ENCODE measurements at regions not wholly inside any gene's neighbourhood (a gene's known extent, or its start where the extent isn't known, plus 50 kb on each side); places are given as distances from the start of the nearest gene placed in this dataset.

DNA sequence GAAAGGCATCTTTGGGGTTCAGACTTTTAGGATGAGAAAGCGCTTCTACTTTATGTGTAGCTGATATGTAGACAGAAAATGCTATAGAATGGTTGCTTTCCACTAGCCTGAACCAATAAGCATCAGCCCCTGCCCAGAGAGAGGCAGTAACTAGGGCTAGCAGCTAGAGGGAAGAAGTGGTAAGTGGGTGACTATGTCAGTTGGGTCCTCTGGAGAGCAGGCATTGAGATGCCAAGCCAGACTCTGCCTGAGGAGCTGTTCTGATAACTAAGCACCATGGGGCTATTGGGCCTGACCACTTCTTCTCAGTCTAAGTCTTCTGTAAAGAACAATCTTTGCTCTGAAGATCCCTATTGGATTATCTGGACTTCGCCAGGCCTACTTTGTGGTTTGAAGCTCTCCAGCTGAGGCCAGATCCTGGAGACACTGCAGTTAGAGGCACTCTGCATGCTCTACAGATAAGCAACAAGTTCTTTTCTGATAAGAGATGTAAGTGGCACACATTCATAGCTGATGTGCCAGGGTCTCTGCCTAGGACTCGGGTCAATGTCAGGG is 146.1 kb downstream of the RBM46 start:
- intact Hi-C loops (cut with DNase I; ENCODE audit: low total_unique reads) (no loop called here), in situ Hi-C loops (cut with MboI; ENCODE audit: low pct_ligation_motif_present in 1 of 4, low pct_unique_long_range_greater_than_20kb in 1 of 4, low sequenced_read_pairs in 3 of 4) (no loop called here)
- Histone ChIP-seq H3K9me3 (peaks cover 0 to 2% of the 10 kb centered on the region in 2 donors), H3K27ac (no peak overlapping the region), H3K4me3 (no peak overlapping the region), H3K36me3 (no peaks in the 10 kb centered on the region), H3K27me3 (no peaks in the 10 kb centered on the region), H3K4me1 (no peaks in the 10 kb centered on the region)
- no peak for DNase-seq
- WGBS, 2 donors (ENCODE audit: low coverage in 1 of 2): 83 to 85% methylated on average over 1 to 3 of the region's 3 CpGs
- TF ChIP-seq POLR2A (IDR thresholded peaks at IDR 0.05): no peak
- TF ChIP-seq EP300 (IDR thresholded peaks at IDR 0.05; ENCODE audit: low read depth): no peak
- TF ChIP-seq, protein P1, sequence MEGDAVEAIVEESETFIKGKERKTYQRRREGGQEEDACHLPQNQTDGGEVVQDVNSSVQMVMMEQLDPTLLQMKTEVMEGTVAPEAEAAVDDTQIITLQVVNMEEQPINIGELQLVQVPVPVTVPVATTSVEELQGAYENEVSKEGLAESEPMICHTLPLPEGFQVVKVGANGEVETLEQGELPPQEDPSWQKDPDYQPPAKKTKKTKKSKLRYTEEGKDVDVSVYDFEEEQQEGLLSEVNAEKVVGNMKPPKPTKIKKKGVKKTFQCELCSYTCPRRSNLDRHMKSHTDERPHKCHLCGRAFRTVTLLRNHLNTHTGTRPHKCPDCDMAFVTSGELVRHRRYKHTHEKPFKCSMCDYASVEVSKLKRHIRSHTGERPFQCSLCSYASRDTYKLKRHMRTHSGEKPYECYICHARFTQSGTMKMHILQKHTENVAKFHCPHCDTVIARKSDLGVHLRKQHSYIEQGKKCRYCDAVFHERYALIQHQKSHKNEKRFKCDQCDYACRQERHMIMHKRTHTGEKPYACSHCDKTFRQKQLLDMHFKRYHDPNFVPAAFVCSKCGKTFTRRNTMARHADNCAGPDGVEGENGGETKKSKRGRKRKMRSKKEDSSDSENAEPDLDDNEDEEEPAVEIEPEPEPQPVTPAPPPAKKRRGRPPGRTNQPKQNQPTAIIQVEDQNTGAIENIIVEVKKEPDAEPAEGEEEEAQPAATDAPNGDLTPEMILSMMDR (IDR thresholded peaks at IDR 0.05): no peak
- TF ChIP-seq POLR2AphosphoS5 (IDR thresholded peaks at IDR 0.05): no peak

DNA sequence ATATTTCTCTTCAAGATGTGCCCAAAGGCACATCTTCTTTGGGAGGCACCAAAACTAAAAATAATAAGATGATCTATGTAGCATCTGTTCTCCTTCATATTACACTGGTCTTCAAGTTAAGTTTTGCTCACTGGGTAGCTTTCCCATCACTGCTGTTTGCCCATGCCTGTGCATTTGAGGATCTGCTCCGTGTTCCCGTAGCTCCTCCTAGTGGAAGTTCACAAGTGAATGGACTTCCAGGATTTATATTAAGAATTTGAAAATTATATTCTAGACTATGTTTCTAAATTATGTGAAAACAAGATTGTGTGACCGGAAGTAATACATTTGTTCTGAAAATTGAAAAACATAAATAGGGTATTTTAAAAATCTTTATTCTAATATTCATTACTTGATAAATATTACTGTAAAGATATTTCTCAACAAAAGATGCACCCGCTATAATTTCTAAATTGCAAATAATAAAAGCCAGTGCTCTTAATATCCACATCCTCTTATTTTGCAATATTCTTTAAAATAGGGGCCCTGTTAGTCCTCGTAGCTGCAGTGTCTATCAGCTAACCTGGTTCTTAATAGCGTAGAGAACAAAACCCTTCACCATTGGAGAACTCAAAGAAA is 147.7 kb downstream of the RBM46 start:
- Histone ChIP-seq H3K9me3 (peaks cover 0 to 2% of the 10 kb centered on the region in 2 donors), H3K27me3 (no peaks in the 10 kb centered on the region), H3K4me1 (no peaks in the 10 kb centered on the region), H3K36me3 (no peaks in the 10 kb centered on the region), H3K27ac (no peak overlapping the region), H3K4me3 (no peak overlapping the region)
- intact Hi-C loops (cut with DNase I; ENCODE audit: low total_unique reads): no loop called here
- TF ChIP-seq POLR2AphosphoS5 (IDR thresholded peaks at IDR 0.05): no peak
- TF ChIP-seq, protein P1 (IDR thresholded peaks at IDR 0.05): peak in 4 of 5 experiments; percentile 15 to 35 (median 18)
- no peak for DNase-seq
- in situ Hi-C loops (cut with MboI; ENCODE audit: low pct_ligation_motif_present in 1 of 4, low pct_unique_long_range_greater_than_20kb in 1 of 4, low sequenced_read_pairs in 3 of 4): no loop called here
- WGBS, 2 donors (ENCODE audit: low coverage in 1 of 2): 48 to 55% methylated on average over 6 of the region's 6 CpGs

DNA sequence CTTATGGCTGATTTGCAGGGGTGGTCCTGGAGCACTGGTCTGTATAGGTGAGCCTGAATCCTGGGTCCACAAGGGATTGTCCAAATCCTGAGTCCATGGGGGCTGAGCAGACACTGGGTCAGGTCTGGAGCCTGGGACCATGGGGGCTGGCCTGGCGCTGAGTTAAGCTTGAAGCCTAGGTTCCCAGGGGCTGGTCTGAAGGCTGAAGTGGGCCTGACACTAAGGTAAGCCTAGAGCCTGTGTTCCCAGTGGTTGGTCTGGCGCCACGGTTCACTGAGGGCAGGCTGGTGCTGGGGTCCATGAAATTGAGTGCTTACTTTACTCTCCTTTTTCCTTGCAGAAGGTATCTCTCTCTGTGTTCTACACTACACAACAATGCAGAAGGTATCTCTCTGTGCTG is 155.8 kb downstream of the RBM46 start:
- Histone ChIP-seq H3K9me3 (peaks cover 0 to 2% of the 10 kb centered on the region in 2 donors), H3K27me3 (no peaks in the 10 kb centered on the region), H3K36me3 (no peaks in the 10 kb centered on the region), H3K27ac (no peak overlapping the region), H3K4me1 (no peaks in the 10 kb centered on the region), H3K4me3 (no peak overlapping the region)
- no peak for DNase-seq
- intact Hi-C loops (cut with DNase I; ENCODE audit: low total_unique reads) (no loop called here), in situ Hi-C loops (cut with MboI; ENCODE audit: low pct_ligation_motif_present in 1 of 4, low pct_unique_long_range_greater_than_20kb in 1 of 4, low sequenced_read_pairs in 3 of 4) (no loop called here)
- TF ChIP-seq POLR2AphosphoS5 (IDR thresholded peaks at IDR 0.05) (no peak), POLR2A (IDR thresholded peaks at IDR 0.05) (no peak), EP300 (IDR thresholded peaks at IDR 0.05; ENCODE audit: low read depth) (no peak)
- 81% methylated on average over 3 of the region's 3 CpGs; no CpG with 5 or more reads in 1 of the 2 donors for WGBS, 2 donors (ENCODE audit: low coverage in 1 of 2)

DNA sequence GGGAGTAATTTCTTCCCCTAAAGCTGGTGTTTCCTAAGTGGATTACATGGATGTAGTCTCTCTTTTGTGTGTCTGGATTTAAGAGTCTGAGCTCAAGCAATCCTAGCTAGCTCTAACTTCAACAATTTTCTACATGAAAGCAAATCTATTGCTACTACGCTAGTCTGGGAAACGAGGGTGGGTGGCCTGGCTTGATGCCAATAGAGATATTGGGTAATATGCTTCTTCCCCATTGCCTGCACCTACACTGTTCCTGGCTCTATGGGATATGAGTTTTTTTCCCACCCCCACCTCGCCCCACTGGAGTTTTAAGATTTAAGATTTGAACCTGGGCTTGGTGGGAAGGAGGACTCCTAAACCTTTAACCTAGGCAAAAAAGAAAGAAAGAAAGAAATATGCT is 158.8 kb downstream of the RBM46 start:
- WGBS, 2 donors (ENCODE audit: low coverage in 1 of 2): 54 to 67% methylated on average over 3 of the region's 3 CpGs
- in situ Hi-C loops (cut with MboI; ENCODE audit: low pct_ligation_motif_present in 1 of 4, low pct_unique_long_range_greater_than_20kb in 1 of 4, low sequenced_read_pairs in 3 of 4): no loop called here

More for the DNA sequence above, 158.8 kb downstream of the RBM46 start:
- no peak for DNase-seq
- Histone ChIP-seq H3K27me3 (no peaks in the 10 kb centered on the region), H3K27ac (no peak overlapping the region), H3K36me3 (no peaks in the 10 kb centered on the region), H3K4me1 (no peaks in the 10 kb centered on the region), H3K9me3 (no peaks in the 10 kb centered on the region), H3K4me3 (no peak overlapping the region)
- TF ChIP-seq POLR2A (IDR thresholded peaks at IDR 0.05) (no peak), EP300 (IDR thresholded peaks at IDR 0.05; ENCODE audit: low read depth) (no peak), POLR2AphosphoS5 (IDR thresholded peaks at IDR 0.05) (no peak)
- TF ChIP-seq, protein P1 (IDR thresholded peaks at IDR 0.05): no peak
- intact Hi-C loops (cut with DNase I; ENCODE audit: low total_unique reads): no loop called here
